GM19099 (cell line): ENCODE measurements at regions not wholly inside any gene's neighbourhood (a gene's known extent, or its start where the extent isn't known, plus 50 kb on each side); places are given as distances from the start of the nearest gene placed in this dataset.

Experiments
- POLR2A ChIP-seq: IDR thresholded peaks from 3 replicates; pipeline ENCODE4 v1.6.1; 2011; ENCODE audit warnings: low read depth; ENCODE audit not compliant: insufficient read length; ENCODE audit errors: extremely low read depth

DNA sequence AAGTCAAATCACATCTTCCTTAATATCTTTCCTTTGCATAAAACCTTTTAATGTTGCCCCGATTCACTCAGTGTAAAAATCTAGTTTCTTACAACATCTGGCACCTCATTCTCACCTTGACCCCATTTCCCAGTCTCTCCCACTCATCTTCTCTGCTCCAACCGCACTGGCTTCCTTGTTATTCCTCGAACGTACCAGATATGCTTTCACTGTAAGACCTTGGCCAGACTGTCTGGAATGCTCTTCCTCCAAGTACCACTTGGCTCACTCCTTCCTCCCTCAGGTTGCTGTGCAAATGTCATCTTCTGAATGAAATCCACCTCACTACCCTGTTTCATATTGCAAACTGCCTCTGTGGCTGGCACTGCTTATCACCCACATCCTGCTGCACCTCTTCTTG is 433.6 kb downstream of the HAPSTR1 start:
- TF ChIP-seq POLR2A = no peak

GRCh38 chr16:9526791-9527190 is 435.3 kb downstream of the HAPSTR1 start:
- no peak for TF ChIP-seq POLR2A

DNA sequence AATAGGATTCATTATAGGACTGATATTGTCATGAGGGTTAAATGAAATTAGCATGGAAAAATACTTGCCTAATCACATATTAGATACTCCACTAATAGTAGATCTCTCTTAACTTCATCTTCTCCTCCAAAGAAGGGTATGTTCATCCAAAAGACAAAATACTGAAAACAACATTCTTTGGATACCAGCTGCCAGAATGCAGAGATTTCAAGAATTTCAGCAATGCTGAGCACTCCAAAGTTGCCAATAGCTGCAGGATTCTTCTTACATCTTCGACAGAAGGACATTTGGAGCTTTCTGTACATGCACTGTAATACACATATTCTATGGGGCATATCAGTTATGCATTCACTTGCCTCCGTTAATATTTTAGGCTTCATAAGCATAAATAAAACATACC is 436.5 kb downstream of the HAPSTR1 start:
- TF ChIP-seq POLR2A = no peak

GRCh38 chr16:9528511-9529079 is 437.2 kb downstream of the HAPSTR1 start:
- no peak for TF ChIP-seq POLR2A

- no peak for TF ChIP-seq POLR2A
Measured at GRCh38 chr16:9533042-9533441, 441.6 kb downstream of the HAPSTR1 start.

DNA sequence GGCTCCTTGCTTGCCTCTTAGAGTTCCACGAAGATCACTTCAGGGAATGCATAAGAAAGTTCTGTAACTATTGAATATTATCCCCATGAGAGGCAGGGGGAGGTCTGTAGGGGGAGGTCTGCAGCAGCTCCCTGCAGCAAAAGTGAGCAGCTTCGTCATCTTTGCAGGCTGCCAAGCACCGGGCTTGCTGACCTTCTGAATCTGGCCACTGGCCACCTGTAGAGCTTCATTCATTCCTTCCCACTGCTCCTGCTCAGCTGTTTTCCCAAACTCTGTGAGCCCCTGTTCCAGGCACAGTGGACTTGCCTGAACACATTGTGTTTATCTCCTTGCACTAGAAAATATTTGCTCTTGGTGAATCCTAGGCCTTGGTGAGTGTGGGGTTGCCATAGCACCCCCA is 443.3 kb downstream of the HAPSTR1 start:
- TF ChIP-seq POLR2A = no peak

GRCh38 chr16:9536905-9537304 is 445.5 kb downstream of the HAPSTR1 start:
- TF ChIP-seq POLR2A = no peak

GRCh38 chr16:9539346-9539745 is 447.9 kb downstream of the HAPSTR1 start:
- TF ChIP-seq POLR2A = no peak

- TF ChIP-seq POLR2A = no peak
Measured at GRCh38 chr16:9541723-9542122, 450.3 kb downstream of the HAPSTR1 start.

DNA sequence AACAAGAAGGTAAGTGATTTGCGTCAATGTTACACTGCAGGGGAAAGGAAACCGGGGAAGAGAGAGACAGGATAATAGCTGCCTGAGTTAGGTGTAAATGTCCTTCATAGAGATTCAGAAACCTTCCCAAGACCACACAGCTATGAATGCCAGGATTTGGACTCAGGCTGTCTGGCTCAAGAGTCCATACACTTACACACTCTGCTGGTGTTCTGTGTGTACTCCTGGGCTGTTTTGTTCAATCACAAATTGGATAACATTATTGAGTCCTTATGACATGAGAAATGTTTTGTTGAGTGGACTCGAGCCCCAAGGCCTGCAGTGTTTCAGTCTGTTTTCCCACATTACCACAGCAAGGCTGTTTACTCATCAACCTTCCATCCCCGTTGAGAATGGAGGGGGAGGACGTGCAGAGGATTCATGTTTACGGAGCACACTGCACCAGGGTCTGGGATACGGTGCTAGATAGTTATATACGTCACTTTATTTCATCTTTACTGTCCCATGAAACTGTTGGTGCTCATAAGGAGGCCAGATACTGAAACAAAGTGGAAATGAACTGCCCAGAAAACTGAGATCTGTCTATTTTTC is 450.8 kb downstream of the HAPSTR1 start:
- no peak for TF ChIP-seq POLR2A

- TF ChIP-seq POLR2A = no peak
Measured at GRCh38 chr16:9545522-9546437, 454.3 kb downstream of the HAPSTR1 start.

DNA sequence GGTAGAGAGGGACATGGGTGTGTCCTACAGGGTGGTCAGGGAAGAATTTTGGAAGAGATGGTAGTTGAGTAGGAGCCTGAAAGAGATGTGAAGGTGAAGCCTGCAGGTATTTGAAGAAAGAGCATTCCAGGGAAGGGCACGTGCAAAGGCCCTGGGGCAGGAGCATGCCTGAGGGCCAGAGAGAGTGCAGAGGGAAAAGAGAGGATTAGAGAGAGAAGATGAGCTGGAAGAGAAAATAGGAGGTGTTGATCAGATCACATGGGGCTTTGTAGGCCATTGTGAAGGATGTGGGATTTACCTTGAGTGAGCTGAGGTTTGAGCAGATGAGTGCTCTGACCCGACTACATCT is 455.0 kb downstream of the HAPSTR1 start:
- TF ChIP-seq POLR2A = no peak

DNA sequence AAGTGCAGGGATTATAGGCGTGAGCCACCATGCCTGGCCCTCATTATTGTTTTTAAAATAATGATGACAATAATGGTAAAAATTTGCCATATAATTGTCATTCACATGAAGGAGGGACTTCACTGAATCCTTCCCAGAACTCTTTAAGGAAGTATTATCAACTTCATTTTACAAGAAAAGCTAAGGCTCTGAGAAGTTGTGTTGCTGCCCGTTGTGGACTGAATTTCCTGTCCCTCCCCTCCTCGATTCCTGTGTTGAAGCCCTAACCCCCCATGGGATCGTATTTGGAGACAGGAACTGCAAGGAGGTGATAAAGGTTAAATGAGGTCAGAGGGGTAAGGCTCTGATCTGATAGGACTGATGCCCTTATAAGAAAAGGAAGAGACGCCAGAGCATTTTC is 458.0 kb downstream of the HAPSTR1 start:
- TF ChIP-seq POLR2A = no peak

DNA sequence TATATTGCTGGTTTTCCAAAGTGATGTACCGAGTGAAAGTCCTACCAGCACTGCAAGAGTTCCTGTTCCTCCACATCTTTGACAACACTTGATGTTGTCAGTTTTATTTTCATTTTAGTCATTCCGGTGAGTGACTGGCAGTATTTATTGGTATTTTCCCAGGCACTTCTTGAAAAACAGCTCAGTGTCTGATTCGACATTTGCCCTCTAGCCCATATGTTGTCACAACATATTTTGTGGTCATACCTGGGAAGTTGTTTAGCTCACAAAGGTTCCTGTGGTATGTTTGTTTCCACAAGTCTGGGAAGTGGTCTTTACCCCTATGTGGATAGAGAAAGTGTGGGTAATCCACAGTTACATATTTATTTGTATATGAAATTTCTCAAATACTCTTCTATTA is 463.6 kb downstream of the HAPSTR1 start:
- TF ChIP-seq POLR2A = no peak

DNA sequence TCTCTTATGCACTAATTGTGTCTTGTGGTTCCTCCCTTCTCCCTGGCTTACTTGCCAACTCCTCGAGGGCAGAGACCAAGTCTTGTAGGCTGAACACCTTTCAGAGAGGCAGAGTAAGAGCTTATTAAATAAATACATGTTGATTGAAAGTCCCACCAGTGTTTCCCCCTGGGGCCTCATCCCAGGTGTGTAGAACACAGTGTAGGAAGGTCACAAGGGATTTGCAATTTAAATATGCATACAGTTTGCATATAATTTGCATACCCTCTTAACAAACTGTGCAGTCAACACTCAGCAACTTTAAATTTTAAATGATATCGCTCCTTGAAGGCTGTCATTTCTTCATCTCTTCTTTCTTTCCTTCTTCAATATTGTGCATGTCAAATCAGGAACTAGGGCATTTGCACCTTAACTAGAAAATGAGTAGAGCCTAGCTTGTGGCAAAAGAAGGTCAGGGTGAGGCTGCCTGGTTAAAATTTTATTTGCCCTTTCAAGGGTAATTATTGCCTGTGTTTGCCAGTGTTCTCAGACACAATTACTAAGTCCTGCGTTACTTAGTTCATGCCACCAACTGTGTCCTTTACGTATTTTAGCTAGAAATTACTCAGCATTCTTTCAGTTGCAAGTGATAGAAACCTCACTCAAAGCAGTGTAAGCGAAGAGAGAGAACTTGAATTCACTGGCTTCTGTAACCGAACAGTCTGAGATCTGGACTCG is 465.7 kb downstream of the HAPSTR1 start:
- TF ChIP-seq POLR2A = peak; percentile 23
